Stimulated activated CD4-positive, alpha-beta T cell treated with anti-CD3 and anti-CD28 coated beads, Interleukin-4, amount 100 ng/mL, for 24 hours (primary cell): ENCODE measurements at regions not wholly inside any gene's neighbourhood (a gene's known extent, or its start where the extent isn't known, plus 50 kb on each side); places are given as distances from the start of the nearest gene placed in this dataset.

Experiments
- DNase-seq: peaks from one replicate; pipeline ENCODE4 v3.0.0-alpha.2; 2020

DNA sequence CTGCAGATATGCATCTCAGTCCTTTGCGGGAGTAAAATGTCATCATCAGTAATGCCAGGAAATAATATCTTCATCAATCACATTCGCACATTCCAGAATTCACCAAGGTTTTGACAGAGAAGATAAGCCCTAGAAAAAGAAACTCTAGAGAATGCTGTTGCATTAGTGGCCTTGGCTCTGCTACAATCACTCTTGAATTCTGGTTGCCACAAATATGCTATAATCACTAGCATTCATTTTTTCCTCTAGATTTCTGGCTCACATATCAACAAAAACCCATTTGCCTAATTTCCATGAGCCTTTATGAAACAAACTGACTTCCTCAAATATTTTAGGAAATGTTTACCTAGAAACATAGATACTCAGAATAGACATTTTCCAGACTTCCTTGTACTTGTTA, 653.4 kb downstream of the ANXA1 start:
- DNase-seq = no peak

DNA sequence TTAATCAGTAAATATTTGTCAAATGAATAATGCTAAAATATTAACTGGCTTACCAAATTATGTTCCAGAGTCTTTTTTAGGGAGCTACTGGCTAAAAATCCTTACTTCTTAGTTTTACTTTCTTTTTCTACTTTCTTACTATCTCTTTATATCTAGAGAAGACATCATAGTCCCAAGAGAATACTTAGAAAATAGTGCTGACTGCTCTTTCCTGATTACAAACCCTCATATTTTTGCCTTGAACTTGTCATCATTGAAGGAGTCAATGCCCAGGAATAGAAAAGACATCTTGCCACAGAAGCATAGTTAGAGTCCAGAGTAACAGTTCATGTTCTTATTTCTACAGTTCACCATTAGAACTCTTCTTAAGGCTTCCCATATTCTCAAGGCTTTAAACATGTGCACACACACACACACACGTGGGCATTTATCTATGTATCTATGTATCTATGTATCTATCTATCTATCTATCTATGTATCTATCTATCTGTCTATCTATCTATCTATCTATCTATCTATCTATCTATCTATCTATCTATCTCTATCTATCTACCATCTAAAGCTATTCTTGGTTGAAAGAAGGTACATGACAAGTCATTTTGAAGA, 654.3 kb downstream of the ANXA1 start:
- DNase-seq = no peak

DNA sequence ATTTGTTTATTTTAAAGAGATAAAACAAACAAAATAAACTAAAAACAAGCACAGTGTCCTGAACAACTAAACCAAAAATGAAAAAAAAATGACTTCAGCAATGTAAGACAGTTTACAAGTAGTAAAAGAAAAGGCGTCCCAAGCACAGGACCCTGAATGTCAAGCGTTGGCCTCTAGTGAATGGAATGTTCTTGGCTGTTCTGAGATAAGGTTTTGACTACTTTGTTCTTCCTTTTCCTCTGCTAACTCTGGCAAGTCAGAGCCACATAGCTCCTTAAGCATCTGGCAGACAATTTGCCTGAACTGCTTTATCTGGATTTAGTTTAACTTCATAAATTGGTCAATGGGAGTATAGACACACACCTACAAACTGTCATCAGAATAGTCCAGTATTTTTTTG, 655.2 kb downstream of the ANXA1 start:
- DNase-seq = no peak

DNA sequence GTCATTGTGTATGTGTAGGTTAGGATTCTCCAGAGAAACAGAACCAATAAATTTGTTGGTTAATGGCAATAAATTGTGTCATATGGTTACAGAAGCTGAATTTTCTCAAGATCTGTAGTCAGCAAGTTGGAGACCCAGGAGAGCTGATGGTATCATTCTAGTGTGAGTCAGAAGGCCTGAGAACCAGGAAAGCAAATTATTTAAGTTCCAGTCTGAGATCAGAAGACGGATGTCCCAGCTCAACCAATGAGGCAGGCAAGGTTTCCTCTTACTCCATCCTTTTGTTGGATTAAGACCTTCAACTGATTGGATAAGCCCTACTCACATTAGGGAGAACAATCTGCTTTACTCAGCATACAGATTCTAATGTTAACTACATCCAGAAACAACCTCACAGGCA, 656.3 kb downstream of the ANXA1 start:
- DNase-seq = no peak

DNA sequence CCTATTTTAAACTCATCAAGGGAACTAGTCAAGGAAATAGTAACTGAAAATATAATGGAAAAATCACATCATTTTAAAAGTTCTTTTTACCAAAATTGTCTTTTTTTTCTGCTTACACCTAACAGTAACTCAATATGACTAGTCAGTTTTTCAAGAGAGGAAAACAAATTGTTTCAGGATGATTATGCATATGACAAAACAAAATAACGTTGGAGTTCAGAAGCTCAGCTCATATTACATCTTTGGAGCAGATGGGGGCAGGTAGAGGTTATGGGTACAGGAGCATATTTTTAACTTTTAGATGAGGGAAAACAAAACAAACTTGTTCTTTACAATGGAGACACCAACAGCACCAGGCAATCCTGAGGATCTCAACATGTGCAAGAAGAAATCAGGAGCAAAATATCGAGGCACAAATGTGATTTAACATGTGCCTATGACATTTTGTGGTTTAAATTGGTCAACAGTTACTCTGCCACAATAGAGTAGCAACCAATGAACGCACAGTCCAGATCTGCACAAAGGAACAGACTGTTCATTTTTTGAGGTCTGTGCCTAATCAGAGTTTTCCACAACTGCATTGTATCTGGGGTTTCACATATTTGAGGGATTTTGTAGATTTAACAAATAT, 659.0 kb downstream of the ANXA1 start:
- no peak for DNase-seq

DNA sequence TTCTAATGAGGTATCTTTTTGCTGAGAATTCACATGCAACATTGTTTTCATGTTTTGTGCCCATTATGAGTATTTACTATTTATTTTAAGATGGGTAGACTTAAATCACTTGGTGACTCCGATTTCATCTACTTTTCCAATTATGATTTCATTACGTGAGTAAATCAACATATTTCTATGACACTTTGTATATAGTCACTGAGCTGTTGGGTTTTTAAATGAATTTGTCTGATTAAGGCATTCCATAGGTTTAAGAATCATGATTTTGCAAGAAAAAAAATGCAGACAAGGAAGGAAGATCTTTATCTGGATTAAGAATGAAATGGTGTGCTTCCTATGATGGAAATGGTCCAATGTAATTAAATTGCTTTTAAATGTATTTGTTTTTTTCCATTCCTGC, 661.9 kb downstream of the ANXA1 start:
- no peak for DNase-seq

DNA sequence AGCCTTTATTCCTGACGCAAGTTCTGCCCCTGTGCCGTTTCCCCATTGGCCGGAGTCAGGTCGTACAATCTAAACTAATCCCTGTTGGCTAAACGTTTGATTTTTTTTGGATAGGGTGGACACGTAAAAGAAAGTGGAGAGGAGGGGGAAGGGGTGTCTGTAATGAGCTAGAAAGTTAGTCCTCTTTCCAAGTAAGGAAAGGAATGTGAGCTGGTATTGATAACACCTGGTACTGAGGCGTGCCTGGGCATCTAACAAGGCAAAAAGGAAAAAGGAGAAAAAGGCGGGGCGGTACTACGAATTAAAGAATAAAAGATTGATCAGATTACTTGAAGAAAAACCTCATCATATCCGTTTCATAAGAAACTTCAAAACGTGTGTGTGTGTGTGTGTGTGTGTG, 665.2 kb downstream of the ANXA1 start:
- no peak for DNase-seq

DNA sequence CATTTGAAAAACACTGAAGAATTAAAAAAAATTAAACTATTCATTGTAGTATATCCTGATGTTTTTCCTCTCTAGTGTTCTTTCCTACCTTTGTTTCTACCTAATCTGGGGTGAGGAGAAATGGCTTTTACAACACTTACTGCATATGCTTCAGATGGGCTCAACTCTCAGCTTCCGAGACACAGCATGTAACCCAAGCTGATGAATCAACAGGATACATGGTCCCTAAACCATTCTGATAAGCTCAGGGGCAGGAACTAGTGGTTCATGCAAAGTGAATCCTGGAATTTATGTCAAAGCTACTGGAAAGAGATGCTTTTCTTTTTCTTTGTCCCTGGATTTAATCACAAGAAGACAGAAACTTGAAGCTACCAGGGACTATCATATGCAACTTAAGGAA, 672.5 kb upstream of the RORB start:
- no peak for DNase-seq

DNA sequence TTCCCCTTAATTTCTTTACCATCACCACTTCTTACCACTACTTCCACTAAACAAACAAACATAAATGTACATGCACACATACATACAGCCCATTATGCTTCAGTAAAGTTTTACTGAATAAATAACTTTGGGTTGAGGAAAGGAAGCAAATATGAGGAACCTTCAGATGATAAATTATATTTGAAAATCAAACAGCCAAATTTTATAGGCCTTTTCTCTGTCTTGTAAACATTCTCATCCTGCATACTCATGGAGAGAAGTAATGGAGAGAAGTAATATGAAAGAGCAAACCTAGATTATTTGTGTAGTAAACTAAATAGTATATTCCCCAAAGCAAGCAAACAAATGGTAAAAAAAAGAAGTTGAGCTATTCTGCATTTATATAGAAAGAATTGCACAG, 658.3 kb upstream of the RORB start:
- DNase-seq = no peak

DNA sequence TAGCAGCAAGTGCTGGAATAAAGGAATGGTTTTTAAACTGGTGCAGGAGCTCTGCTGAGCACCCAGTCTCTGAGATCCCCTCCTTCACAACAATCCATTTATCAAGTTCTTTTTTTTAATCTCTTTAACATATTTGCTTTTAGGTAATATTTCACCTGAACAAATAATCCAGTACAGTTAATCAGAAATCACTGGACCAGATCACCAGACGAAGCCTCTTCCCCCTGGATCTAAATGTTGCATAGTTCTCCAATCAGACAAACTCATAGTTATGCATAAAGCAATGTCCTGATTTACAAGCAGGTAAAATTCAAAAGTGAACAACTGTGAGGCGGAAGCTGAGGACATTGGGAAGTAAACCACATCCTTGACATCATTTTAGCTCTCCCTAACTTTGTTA, 657.7 kb upstream of the RORB start:
- DNase-seq = no peak

DNA sequence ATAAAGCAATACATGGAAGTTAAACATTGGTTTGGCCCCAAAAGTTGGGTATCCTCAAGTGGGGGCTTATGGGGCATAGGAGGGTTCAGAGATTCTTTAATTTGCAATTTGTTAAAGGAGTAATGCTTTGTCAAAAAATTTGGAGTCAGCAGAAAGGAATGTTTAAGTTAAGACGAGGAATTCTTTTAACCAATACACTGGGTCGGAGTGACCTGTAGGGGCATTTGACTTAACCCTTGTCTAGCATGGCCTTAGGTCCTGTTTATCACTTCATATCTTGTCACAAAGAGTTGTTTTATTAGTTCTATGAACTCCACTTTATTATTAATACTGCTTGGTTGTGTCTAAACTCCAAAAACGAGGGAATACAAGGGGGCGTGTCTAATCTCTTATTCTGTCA, 656.1 kb upstream of the RORB start:
- no peak for DNase-seq

DNA sequence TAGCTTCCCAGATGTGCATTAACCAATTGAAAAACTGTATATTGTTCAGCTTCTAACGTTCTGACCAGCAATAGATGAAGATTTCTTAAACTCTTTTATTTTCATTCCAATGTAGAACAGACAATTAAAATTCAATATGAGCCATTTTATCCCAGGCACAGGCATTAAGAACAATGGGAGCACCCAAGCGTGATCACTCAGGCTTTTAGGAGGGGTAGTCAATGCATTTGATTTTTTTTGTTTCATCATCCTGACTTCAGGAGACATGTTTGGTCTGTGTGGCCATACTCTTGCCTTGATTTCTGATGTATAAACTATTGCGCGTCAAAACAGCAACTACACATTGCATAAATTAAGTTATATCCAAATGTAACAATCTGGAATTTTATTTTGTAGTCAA, 653.0 kb upstream of the RORB start:
- DNase-seq = no peak

DNA sequence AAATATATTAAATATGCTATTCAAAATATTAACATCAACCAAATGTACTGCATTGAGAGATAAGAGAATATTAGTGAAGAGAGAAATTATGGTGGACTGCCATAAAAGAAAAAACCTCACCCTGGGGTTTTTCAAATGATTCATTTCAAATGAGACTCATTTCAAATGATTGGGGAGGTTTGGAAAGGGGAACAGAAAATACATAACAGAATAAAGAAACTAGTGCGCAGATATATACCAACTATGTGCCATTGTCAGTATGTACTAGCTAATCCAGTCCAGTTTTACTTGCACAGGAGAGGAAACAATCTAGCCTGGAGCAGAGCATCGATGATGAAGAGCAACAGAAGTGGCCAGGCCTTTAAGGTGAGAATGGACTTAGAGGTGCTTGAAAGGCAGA, 651.6 kb upstream of the RORB start:
- no peak for DNase-seq

DNA sequence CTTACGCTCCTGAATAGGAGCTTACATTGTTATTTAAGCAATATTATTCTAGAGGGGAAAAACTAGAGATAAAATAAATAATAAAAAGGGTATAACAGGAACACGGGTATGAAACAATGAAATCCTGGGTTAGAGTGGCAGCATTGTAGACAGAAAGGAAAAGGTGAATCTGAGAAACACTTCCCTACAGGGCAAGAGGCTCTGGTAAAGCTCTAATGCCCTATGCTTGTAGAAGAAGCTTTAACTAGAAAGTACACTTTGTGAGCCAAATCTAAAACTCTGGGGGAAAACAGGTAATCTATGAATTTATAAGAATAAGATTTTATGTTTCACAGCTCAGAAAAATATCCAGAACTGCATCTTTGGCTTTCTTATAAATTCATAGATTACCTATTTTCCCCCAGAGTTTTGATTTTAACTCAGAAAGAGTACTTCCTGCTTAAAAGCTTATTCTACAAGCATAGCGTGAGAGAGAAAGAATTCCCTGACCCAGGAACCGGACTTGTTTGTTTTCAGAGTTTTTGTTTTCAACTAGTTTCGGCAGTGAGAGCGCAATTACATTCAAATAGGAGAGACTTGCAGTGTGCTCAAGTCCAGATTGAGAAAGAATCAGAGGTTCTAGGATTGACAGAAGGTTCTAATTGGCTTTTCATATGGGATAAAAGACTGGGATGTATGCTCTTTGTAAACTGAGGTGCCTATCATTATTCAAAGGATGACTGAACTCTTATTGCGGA, 651.0 kb upstream of the RORB start:
- no peak for DNase-seq

DNA sequence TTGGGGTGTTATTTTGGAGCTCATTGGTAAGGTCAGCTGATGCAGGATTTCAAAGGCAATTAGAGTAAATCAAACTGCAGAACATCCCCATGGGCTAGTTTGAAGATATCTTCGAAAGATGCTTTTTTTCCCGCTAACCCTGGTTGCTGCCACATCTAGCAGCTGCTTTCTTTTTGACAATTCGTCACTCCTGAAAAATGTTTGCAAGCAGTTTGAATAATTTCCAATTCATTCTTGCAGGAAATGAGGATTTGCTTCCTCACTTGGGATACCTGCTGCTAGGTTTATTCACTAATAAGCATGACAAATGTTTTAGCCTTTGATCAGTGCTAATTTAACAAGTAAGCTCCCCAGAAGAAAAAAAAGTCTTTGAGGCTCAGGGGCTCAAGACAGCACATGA, 649.6 kb upstream of the RORB start:
- DNase-seq = no peak

DNA sequence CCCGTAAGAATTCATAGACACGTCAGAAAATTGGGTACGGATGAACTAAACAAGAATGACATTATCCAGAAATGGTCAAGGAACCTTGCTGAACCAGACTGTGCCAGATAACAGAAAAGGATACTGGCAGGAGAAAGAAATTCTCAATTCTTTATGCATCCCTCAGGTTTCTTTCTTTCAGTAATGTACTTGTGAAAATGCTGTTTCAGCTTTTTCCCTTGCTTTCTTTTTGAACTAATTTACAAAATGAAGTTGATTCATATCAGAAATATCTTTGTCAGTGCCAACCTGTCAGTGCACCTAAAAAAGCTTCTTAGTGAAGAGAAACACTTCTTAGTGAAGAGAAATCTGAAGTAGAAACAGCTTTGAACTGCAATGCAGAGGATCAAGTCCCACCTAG, 643.6 kb upstream of the RORB start:
- no peak for DNase-seq

DNA sequence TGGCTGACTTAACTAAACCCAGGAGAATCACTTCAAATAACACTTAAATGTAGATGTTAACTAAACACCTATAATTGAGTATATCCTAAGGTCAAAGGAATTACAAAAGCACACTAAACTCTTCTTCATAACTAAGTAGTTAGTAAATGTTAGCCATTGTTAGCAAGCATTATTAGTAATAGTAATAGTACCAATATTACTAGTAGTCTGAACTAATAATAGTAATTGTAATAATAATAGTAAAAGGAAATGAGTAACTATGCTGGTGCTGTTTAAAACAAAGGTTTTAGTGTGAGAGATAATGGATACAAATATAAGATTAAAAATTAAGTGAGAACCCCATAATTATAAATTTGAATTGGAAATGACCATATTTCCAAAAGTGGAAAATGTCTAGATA, 641.9 kb upstream of the RORB start:
- DNase-seq = no peak

DNA sequence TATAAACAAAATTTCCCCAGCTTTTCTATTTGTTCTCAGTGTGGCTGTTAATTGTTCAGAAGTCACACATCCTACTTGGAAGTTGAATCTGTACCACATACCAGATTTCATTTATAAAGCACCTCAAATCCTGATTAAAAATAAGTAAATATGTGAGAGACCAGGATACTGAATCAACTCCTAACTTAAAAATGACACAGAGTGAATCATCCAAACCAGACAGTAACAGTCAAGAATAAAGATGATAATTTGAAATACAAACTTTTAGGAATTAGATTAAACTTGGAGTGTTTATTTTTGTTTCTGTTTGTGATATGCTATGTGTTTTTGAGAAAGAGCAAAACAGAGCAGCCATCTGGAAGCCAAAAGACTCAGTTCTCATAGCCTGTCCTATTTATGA, 633.2 kb upstream of the RORB start:
- DNase-seq = no peak

DNA sequence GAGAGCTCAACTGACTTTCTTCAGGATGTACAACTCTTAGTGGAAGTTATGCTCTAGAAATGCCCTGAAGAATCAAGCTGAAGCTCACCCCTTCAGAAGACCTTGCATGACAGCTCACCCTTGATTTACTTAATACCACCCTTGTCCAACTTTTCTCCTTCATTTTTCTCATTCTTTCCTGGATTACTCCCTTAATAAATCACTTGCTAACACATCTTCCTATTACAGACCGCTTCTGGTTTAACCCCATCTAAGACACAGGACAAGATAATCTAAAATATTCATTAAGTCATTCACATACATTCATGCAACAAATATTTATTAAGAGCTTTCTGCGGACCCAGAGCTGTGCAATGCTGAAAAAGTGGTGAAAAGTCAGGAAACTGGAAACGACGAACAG, 630.7 kb upstream of the RORB start:
- no peak for DNase-seq

DNA sequence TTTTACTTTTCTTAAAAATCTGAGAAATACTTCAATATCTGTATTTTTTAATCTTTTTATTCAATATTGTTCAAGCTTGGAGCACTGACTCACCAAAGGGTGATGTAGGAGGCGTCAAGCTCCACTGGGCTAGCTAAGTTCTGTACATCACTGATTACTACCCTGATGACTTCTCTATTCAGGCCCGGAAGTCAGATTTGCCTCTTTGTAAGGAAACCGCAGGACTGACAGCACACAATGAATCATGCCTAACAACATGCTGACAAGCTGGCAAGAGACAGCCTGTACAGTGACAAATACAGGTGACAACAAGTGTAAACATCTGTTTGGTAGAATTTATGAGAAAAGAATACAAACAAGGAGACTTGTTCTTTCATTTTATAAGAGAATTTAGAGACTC, 627.9 kb upstream of the RORB start:
- no peak for DNase-seq

DNA sequence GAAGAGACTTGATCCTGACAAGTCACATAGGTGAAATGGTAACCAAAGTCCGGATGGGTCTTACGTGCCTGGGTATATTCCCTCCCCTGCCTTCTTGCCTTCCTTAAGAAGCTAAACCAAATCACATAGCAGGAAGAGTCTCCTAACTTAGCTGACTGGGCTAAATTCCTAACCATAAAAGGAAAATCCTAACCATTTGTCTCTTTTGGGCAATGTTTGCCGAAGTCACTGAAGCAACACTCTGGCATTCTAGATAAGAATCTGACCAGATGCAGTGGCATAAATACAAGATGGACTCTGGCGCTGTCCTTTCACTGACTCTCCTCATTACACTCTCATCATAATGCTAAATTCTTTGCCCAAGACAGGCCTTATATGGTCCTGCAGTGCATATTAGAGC, 625.5 kb upstream of the RORB start:
- DNase-seq = no peak

DNA sequence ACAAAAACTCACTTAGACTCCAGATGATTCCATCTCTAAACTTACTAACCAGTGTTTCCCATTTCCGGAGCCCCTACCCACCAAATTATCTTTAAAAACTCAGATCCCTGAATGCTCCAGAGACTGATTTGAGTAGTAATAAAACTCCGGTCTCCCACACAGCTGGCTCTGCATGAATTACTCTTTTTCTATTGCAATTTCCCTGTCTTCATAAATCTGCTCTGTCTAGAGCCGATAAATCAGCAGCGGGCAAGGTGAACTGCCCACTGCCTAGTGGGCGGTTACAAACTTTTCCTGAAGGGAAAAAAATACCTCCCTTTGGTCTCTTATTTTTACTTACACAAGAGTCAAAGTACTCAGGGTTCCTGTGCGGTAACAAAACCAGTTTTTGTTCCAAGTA, 624.4 kb upstream of the RORB start:
- DNase-seq = no peak

DNA sequence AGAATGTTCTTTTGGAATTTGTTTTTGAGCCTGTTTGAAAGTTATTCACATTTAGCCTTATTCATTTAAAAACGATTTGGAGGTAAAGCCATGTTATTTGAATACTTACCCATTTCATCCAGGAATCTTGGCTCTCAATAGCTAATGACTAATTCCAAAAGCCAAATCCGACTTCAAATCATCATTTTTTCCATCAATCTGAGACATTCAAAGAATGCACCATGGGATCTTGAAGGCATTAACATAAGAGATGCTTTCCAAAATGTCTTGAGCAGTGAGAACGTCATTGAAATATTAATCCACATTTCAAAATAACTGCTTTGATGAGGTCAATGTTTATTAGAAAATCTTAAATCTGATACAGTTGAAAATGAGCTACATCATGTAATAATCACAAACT, 617.0 kb upstream of the RORB start:
- DNase-seq = no peak

DNA sequence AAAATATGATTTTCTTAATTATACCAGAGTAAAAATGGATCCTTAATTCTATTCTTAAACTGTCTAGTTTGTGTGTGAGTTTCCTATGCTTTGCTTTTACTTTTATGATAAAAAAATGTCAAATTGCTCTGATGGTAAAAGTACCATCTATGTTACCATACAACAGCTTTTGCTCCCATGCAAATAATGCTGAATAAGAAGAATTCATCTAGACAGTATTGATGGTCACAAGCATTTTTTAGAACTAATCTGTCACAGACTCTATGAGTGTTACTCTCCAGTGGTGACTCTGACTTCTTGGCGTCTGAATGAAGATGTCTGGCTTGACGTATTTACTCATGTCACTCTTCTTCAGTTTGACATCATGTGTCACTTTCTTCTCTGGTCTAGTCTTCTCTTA, 608.1 kb upstream of the RORB start:
- DNase-seq = no peak
